GM12875 (cell line): ENCODE measurements at regions not wholly inside any gene's neighbourhood (a gene's known extent, or its start where the extent isn't known, plus 50 kb on each side); places are given as distances from the start of the nearest gene placed in this dataset.
"Not testable (repeated sequence)": the region's sequence is repeated elsewhere in the genome, so short reads cannot be mapped to it uniquely, and the experiment has no call there.

Source experiments
- H3K4me3 ChIP-seq: one replicate; pipeline ENCODE4 v1.5.1; 2011; ENCODE audit warnings: low read depth, low read length, control low read depth
- CTCF ChIP-seq: IDR thresholded peaks from 2 replicates; pipeline ENCODE4 v1.5.1; 2011; ENCODE audit warnings: low read depth, mild to moderate bottlenecking, control low read depth, inconsistent platforms, low read length, moderate library complexity, borderline replicate concordance; ENCODE audit not compliant: insufficient read depth

- no peak overlapping the region for H3K4me3 ChIP-seq
- TF ChIP-seq CTCF = no peak
These were observed 84.1 kb upstream of the RNF38 start for GRCh38 chr9:36484124-36484523.

- H3K4me3 ChIP-seq = no peak overlapping the region
These were observed 79.0 kb upstream of the RNF38 start for GRCh38 chr9:36479101-36479500.

GRCh38 chr9:36471359-36471758 is 71.3 kb upstream of the RNF38 start:
- no peak for TF ChIP-seq CTCF

More at GRCh38 chr9:36479101-36479500, 79.0 kb upstream of the RNF38 start:
- TF ChIP-seq CTCF = no peak

GRCh38 chr9:36470643-36471290 is 70.7 kb upstream of the RNF38 start:
- H3K4me3 ChIP-seq = peak overlapping the region; percentile 39
- no peak for TF ChIP-seq CTCF

More at GRCh38 chr9:36471359-36471758, 71.3 kb upstream of the RNF38 start:
- no peak overlapping the region for H3K4me3 ChIP-seq

GRCh38 chr9:36463467-36463866 is 63.4 kb upstream of the RNF38 start:
- no peak for TF ChIP-seq CTCF
- H3K4me3 ChIP-seq = no peak overlapping the region

GRCh38 chr9:36462245-36462644 is 62.2 kb upstream of the RNF38 start:
- no peak for TF ChIP-seq CTCF
- H3K4me3 ChIP-seq = no peak overlapping the region

- H3K4me3 ChIP-seq = no peak overlapping the region
- no peak for TF ChIP-seq CTCF
These were observed 61.3 kb upstream of the RNF38 start for GRCh38 chr9:36461323-36461722.

- H3K4me3 ChIP-seq = not testable (repeated sequence)
These were observed 58.4 kb upstream of the RNF38 start for GRCh38 chr9:36458430-36458915.
